Cardiac muscle cell (in vitro differentiated cells and primary cell): ENCODE measurements at regions not wholly inside any gene's neighbourhood (a gene's known extent, or its start where the extent isn't known, plus 50 kb on each side); places are given as distances from the start of the nearest gene placed in this dataset.

Experiments
- DNase-seq, 2 donors: peaks; one replicate each; pipeline versions ENCODE4 v3.0.0 to v3.0.0-alpha.2; 2010 to 2017; ENCODE audit warnings: low read depth in 1 of 2, low spot score in 1 of 2
- H3K27ac ChIP-seq: fragments of 200-600 bp; sonication (generic); 2 replicates; pipeline ENCODE4 v1.5.1; 2016
- H3K27me3 ChIP-seq: fragments of 200-600 bp; sonication (generic); 2 replicates; pipeline ENCODE4 v1.6.0; 2016; ENCODE audit warnings: control low read depth
- H3K36me3 ChIP-seq: fragments of 200-600 bp; sonication (generic); 2 replicates; pipeline ENCODE4 v1.5.1; 2016; ENCODE audit warnings: control low read depth
- H3K4me1 ChIP-seq: fragments of 200-600 bp; sonication (generic); 2 replicates; pipeline ENCODE4 v1.8.1; 2017; ENCODE audit warnings: low read depth, mild to moderate bottlenecking, mixed run types
- H3K4me3 ChIP-seq: fragments of 200-600 bp; sonication (generic); 2 replicates; pipeline ENCODE4 v1.5.1; 2016; ENCODE audit warnings: mild to moderate bottlenecking
- H3K9me3 ChIP-seq: fragments of 200-600 bp; sonication (generic); 2 replicates; pipeline ENCODE4 v1.5.1; 2017; ENCODE audit warnings: low read depth, mild to moderate bottlenecking, control low read depth
- TF ChIP-seq, protein P1 (sequence below): IDR thresholded peaks from 2 replicates; pipeline ENCODE4 v1.5.1; 2012; ENCODE audit warnings: low read depth, mild to moderate bottlenecking, low read length

DNA sequence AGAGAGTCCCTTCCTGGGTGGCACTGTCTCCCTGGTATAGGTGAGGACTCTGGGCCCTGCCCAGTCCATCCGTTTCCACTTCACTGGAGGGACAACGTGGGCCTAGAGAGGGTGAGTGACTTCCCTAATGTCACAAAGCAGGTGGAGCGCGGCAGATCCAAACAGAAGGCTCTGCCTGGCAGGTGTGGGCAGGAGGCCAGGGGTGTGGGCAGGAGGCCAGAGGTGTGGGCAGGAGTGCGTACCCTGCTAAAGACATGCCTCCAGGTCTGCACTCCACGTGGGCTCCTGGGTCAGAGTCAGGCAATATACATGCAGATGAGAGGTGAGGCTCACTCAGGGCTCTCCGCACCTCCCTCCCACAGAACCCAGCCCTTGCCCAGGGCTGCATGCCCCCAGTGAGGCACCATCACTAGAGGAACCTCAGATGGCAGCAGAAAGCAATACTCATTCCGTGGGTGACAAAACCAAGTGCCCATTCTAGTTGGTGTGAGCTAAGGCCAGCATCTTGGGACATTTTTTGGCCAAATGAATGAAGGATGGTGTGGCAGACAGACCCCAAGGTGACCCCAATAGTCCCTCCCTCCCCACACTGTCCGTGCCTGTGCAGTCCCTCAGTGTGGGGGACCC, 271.6 kb upstream of the RTL1 start:
- Histone ChIP-seq H3K27me3 (no peaks in the 10 kb centered on the region), H3K9me3 (no peaks in the 10 kb centered on the region), H3K27ac (no peak overlapping the region), H3K4me1 (no peaks in the 10 kb centered on the region), H3K4me3 (no peak overlapping the region), H3K36me3 (no peaks in the 10 kb centered on the region)
- no peak for DNase-seq
- TF ChIP-seq, protein P1, sequence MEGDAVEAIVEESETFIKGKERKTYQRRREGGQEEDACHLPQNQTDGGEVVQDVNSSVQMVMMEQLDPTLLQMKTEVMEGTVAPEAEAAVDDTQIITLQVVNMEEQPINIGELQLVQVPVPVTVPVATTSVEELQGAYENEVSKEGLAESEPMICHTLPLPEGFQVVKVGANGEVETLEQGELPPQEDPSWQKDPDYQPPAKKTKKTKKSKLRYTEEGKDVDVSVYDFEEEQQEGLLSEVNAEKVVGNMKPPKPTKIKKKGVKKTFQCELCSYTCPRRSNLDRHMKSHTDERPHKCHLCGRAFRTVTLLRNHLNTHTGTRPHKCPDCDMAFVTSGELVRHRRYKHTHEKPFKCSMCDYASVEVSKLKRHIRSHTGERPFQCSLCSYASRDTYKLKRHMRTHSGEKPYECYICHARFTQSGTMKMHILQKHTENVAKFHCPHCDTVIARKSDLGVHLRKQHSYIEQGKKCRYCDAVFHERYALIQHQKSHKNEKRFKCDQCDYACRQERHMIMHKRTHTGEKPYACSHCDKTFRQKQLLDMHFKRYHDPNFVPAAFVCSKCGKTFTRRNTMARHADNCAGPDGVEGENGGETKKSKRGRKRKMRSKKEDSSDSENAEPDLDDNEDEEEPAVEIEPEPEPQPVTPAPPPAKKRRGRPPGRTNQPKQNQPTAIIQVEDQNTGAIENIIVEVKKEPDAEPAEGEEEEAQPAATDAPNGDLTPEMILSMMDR, result no peak

DNA sequence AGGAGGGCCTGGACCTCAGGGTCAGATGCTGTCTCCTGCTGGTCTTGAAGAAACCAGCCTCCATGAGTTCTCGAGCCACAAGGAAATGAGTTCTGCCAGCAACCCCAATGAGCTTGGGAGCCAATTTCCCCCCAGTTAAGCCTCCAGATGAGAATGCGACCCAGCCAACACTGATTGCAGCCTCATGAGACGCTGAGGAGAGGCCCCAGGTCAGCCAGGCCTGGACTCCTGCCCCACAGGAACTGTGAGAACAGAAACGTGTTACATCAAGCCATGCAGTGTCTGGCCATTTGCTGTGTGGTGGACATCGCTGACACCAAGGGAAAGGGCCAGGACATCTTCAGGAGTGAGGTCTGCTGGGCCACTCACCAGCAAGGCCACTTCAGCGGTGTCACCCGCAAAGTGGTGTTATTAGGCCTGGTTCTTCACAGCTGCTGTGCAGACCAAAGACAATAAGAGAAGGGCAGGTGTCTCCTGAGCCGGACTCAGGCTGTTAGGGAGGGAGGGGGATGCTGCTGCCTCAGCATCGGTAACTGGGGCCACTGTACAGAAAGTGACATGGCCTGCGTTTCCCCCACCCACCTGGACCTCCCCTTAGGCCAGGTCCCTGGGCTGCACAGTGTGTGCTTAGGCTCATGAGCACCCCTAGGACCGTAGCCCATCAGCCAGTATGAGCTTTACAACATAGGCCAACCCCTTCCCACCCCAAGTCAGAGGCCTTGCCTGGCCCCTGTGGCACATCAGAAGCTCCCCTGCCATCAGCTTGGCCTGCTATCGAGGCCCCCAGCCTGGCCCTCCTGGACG, 272.4 kb upstream of the RTL1 start:
- Histone ChIP-seq H3K4me3 (no peak overlapping the region), H3K27ac (no peak overlapping the region), H3K36me3 (no peaks in the 10 kb centered on the region), H3K27me3 (no peaks in the 10 kb centered on the region), H3K9me3 (no peaks in the 10 kb centered on the region), H3K4me1 (no peaks in the 10 kb centered on the region)
- DNase-seq, result no peak
- TF ChIP-seq, protein P1, result no peak

DNA sequence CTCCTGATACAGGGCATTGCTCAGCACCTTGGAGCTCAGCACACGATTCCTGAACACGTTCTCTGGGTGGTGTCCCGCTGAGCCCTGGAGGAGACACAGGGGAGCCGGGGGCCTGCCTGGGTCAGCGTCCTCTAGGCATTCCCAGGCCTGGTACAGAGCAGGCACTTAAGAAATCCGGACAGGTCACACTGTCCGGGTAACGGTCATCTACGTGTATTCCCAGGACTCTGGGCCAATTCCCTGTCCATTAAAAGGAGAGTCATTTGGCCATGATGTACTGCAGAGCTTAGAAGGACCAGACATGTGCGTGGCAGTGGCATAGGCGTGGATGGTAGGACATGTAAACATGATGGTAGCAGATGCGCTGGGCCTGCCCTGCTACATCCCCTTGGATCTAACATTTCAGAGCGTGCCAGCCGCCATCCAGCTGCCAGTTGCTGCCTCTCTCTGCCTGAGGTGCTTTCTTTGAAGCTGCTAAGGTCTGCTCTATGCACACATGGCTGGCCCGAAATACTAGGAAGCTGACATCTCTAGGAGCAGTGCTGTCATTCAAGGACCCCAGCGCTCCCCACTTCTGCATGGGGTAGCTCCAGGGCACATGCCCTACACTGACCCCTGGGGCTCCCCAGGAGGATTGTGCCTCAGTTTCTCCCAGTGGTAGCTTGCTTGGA, 273.1 kb upstream of the RTL1 start:
- no peak overlapping the region for H3K27ac ChIP-seq
- no peak for DNase-seq
- H3K4me1 ChIP-seq, result no peaks in the 10 kb centered on the region

DNA sequence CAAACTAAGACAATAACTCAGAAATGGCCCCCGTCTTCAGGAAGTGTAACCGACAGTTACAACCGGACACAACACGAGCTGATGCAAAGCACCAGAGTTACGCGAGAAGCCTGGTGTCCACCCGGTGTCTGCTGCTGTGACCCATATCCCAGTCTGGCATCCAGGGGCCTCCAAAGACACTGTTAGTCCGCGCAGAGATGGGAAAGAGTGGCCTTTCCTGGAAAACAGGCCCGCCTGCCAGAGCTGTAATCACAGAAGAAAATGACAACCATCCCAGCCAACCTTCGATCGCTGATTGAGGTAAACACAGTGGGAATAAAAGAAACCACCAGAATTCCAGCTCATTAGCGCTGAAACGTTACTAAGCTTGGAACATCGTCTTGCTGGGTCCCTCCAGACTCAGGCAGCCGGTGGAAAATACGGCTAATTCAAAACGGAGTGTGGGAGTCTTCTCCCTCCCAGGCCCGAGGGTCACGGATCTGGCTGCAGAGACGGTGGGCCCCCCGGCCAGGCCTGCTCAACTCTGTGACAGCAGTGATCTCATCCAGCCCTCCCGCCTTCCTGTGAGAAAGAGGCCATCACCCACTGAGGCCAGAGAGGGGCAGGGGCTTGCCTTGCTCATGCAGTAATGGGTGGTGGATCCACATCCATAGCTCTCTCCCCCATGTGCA, 273.9 kb upstream of the RTL1 start:
- Histone ChIP-seq H3K9me3 (no peaks in the 10 kb centered on the region), H3K4me1 (no peaks in the 10 kb centered on the region), H3K4me3 (no peak overlapping the region), H3K27ac (no peak overlapping the region), H3K36me3 (no peaks in the 10 kb centered on the region), H3K27me3 (no peaks in the 10 kb centered on the region)
- DNase-seq, result no peak
- TF ChIP-seq, protein P1, result no peak

More for the DNA sequence above, 273.1 kb upstream of the RTL1 start:
- Histone ChIP-seq H3K36me3 (no peaks in the 10 kb centered on the region), H3K27me3 (no peaks in the 10 kb centered on the region), H3K4me3 (no peak overlapping the region), H3K9me3 (no peaks in the 10 kb centered on the region)
- TF ChIP-seq, protein P1, result no peak
